HEK293 (cell line): ENCODE measurements at regions not wholly inside any gene's neighbourhood (a gene's known extent, or its start where the extent isn't known, plus 50 kb on each side); places are given as distances from the start of the nearest gene placed in this dataset.

ENCODE experiments used
- CTCF ChIA-PET: fragments of 350-600 bp; formaldehyde crosslinking; extraction: SDS; loops from one replicate; lab custom pipeline; 2021; ENCODE audit warnings: antibody characterized with exemption; lab: Yijun Ruan, JAX
- POLR2A ChIA-PET: fragments of 300-600 bp; formaldehyde crosslinking; extraction: SDS; loops from one replicate; lab custom pipeline; 2020; ENCODE audit warnings: antibody characterized with exemption, inconsistent platforms; lab: Yijun Ruan, JAX
- H3K27ac ChIP-seq: fragments of 200-500 bp; sonication (Bioruptor generic); 2 replicates; pipeline ENCODE4 v1.5.1; 2014; ENCODE audit warnings: low read depth, low read length, control low read depth, inconsistent platforms; ENCODE audit errors: extremely low read depth
- H3K36me3 ChIP-seq, 2 experiments: fragments of 200-500 bp in 1 of 2; sonication (Bioruptor generic) in 1 of 2; 1 replicate in 1 of 2; 2 replicates in 1 of 2; pipeline ENCODE4 v1.5.1; 2014 to 2017; ENCODE audit warnings: inconsistent platforms in 2 of 2, low read length in 2 of 2; ENCODE audit not compliant: control insufficient read depth in 2 of 2, insufficient read depth in 1 of 2
- H3K4me1 ChIP-seq: fragments of 200-500 bp; sonication (Bioruptor generic); 2 replicates; pipeline ENCODE4 v1.5.1; 2014; ENCODE audit warnings: mild to moderate bottlenecking, low read length, inconsistent platforms; ENCODE audit not compliant: control insufficient read depth, insufficient read depth
- H3K4me3 ChIP-seq: 2 replicates; pipeline ENCODE4 v1.5.1; 2011; ENCODE audit warnings: low read depth, mild to moderate bottlenecking, control low read depth, low read length, moderate library complexity
- H3K9me3 ChIP-seq: fragments of 200-500 bp; sonication (Bioruptor generic); 2 replicates; pipeline ENCODE4 v1.5.1; 2014; ENCODE audit warnings: low read depth, low read length, inconsistent platforms; ENCODE audit not compliant: control insufficient read depth, insufficient read depth
- ELK4 ChIP-seq: IDR thresholded peaks from 2 replicates; pipeline ENCODE4 v1.6.1; 2011; ENCODE audit warnings: mild to moderate bottlenecking, low read depth, low read length, borderline replicate concordance
- KLF16 ChIP-seq: fragments of 450-650 bp; formaldehyde crosslinking; IDR thresholded peaks from 2 replicates; pipeline ENCODE4 v1.5.1; 2017; ENCODE audit warnings: missing biosample characterization, missing genetic modification characterization
- ZEB2 ChIP-seq: fragments of 450-650 bp; formaldehyde crosslinking; IDR thresholded peaks from 2 replicates; pipeline ENCODE4 v1.5.1; 2016; ENCODE audit warnings: missing biosample characterization, missing genetic modification characterization
- ZNF121 ChIP-seq: fragments of 450-650 bp; formaldehyde crosslinking; IDR thresholded peaks from 2 replicates; pipeline ENCODE4 v1.5.1; 2016; ENCODE audit warnings: missing biosample characterization, missing genetic modification characterization
- ZNF169 ChIP-seq: fragments of 450-650 bp; formaldehyde crosslinking; IDR thresholded peaks from 2 replicates; pipeline ENCODE4 v1.5.1; 2016; ENCODE audit warnings: missing biosample characterization, missing genetic modification characterization
- ZNF292 ChIP-seq: fragments of 450-650 bp; formaldehyde crosslinking; IDR thresholded peaks from 2 replicates; pipeline ENCODE4 v1.5.1; 2016; ENCODE audit warnings: low read depth, missing biosample characterization, missing genetic modification characterization, borderline replicate concordance
- ZNF473 ChIP-seq: fragments of 450-650 bp; formaldehyde crosslinking; IDR thresholded peaks from 2 replicates; pipeline ENCODE4 v1.5.1; 2017; ENCODE audit warnings: missing biosample characterization, missing genetic modification characterization
- ZNF558 ChIP-seq: fragments of 450-650 bp; formaldehyde crosslinking; IDR thresholded peaks from 2 replicates; pipeline ENCODE4 v1.5.1; 2016; ENCODE audit warnings: missing biosample characterization, missing genetic modification characterization
- ZNF626 ChIP-seq: fragments of 450-650 bp; sonication (Bioruptor Pico); formaldehyde crosslinking; IDR thresholded peaks from 2 replicates; pipeline ENCODE4 v1.5.1; 2018; ENCODE audit warnings: missing biosample characterization, missing genetic modification characterization, inconsistent platforms
- ZNF664 ChIP-seq: fragments of 450-650 bp; formaldehyde crosslinking; IDR thresholded peaks from 2 replicates; pipeline ENCODE4 v1.5.1; 2016; ENCODE audit warnings: missing biosample characterization, missing genetic modification characterization
- ZNF776 ChIP-seq: fragments of 450-650 bp; formaldehyde crosslinking; IDR thresholded peaks from 2 replicates; pipeline ENCODE4 v1.5.0; 2017; ENCODE audit warnings: missing biosample characterization, missing genetic modification characterization, borderline replicate concordance
- ZSCAN23 ChIP-seq: fragments of 450-650 bp; formaldehyde crosslinking; IDR thresholded peaks from 2 replicates; pipeline ENCODE4 v1.5.1; 2016; ENCODE audit warnings: missing biosample characterization, missing genetic modification characterization
- TF ChIP-seq, protein P1 (sequence below): fragments of 450-650 bp; formaldehyde crosslinking; IDR thresholded peaks from 2 replicates; pipeline ENCODE4 v1.5.1; 2016; ENCODE audit warnings: missing biosample characterization, missing genetic modification characterization, low read depth
- TF ChIP-seq, protein P2 (sequence below): fragments of 450-650 bp; formaldehyde crosslinking; IDR thresholded peaks from 2 replicates; pipeline ENCODE4 v1.5.1; 2016; ENCODE audit warnings: missing biosample characterization, missing genetic modification characterization, borderline replicate concordance
- TF ChIP-seq, protein P3 (sequence below): fragments of 450-650 bp; formaldehyde crosslinking; IDR thresholded peaks from 2 replicates; pipeline ENCODE4 v1.5.1; 2016; ENCODE audit warnings: missing biosample characterization, missing genetic modification characterization
- TF ChIP-seq, protein P4 (sequence below): fragments of 450-650 bp; formaldehyde crosslinking; IDR thresholded peaks from 2 replicates; pipeline ENCODE4 v1.5.1; 2016; ENCODE audit warnings: missing biosample characterization, missing genetic modification characterization

GRCh38 chr10:131576341-131577177 is 265.0 kb upstream of the TCERG1L start:
- POLR2A ChIA-PET: no interaction called here
- no peaks in the 10 kb centered on the region for H3K4me1 ChIP-seq
- no peak overlapping the region for H3K4me3 ChIP-seq
- H3K27ac ChIP-seq: no peak overlapping the region
- no peaks in the 10 kb centered on the region for H3K36me3 ChIP-seq
- no peaks in the 10 kb centered on the region for H3K9me3 ChIP-seq
- CTCF ChIA-PET: no interaction called here
- TF ChIP-seq KLF16 (tag by site-specific recombination) (no peak), ZNF169 (tag by site-specific recombination) (no peak), ZNF473 (tag by site-specific recombination) (no peak), ZNF292 (tag by site-specific recombination) (no peak), ELK4 (no peak), ZNF558 (tag by site-specific recombination) (no peak)
- TF ChIP-seq, protein P1, sequence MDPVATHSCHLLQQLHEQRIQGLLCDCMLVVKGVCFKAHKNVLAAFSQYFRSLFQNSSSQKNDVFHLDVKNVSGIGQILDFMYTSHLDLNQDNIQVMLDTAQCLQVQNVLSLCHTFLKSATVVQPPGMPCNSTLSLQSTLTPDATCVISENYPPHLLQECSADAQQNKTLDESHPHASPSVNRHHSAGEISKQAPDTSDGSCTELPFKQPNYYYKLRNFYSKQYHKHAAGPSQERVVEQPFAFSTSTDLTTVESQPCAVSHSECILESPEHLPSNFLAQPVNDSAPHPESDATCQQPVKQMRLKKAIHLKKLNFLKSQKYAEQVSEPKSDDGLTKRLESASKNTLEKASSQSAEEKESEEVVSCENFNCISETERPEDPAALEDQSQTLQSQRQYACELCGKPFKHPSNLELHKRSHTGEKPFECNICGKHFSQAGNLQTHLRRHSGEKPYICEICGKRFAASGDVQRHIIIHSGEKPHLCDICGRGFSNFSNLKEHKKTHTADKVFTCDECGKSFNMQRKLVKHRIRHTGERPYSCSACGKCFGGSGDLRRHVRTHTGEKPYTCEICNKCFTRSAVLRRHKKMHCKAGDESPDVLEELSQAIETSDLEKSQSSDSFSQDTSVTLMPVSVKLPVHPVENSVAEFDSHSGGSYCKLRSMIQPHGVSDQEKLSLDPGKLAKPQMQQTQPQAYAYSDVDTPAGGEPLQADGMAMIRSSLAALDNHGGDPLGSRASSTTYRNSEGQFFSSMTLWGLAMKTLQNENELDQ (tag by site-specific recombination): no peak
- TF ChIP-seq, all 188 proteins: peak for 0

DNA sequence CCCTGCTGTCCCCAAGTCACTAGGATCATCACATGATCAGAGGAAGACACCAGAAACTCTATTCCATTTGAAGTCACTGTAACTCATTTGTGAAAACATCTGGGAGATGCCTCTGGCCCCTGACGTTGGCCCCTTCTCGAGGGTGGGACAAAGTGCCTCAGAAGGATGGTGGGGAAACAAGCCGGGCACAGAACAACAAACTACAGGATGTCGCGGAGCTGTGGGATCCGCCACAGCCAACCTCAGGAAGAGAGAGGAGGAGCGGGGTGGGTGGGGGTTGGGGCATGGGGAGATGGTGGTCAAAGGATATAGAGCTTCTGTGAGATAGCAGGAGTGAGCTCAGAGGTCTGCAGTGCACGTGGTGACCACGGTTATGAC is 265.6 kb upstream of the TCERG1L start:
- ChIA-PET CTCF (no interaction called here), POLR2A (no interaction called here)
- TF ChIP-seq ZNF626 (tag by site-specific recombination): no peak
- TF ChIP-seq ZSCAN23 (tag by site-specific recombination): no peak
- TF ChIP-seq, protein P1 (tag by site-specific recombination): no peak
- TF ChIP-seq ZNF121 (tag by site-specific recombination): no peak
- TF ChIP-seq ZEB2 (tag by site-specific recombination): no peak
- TF ChIP-seq, protein P2, sequence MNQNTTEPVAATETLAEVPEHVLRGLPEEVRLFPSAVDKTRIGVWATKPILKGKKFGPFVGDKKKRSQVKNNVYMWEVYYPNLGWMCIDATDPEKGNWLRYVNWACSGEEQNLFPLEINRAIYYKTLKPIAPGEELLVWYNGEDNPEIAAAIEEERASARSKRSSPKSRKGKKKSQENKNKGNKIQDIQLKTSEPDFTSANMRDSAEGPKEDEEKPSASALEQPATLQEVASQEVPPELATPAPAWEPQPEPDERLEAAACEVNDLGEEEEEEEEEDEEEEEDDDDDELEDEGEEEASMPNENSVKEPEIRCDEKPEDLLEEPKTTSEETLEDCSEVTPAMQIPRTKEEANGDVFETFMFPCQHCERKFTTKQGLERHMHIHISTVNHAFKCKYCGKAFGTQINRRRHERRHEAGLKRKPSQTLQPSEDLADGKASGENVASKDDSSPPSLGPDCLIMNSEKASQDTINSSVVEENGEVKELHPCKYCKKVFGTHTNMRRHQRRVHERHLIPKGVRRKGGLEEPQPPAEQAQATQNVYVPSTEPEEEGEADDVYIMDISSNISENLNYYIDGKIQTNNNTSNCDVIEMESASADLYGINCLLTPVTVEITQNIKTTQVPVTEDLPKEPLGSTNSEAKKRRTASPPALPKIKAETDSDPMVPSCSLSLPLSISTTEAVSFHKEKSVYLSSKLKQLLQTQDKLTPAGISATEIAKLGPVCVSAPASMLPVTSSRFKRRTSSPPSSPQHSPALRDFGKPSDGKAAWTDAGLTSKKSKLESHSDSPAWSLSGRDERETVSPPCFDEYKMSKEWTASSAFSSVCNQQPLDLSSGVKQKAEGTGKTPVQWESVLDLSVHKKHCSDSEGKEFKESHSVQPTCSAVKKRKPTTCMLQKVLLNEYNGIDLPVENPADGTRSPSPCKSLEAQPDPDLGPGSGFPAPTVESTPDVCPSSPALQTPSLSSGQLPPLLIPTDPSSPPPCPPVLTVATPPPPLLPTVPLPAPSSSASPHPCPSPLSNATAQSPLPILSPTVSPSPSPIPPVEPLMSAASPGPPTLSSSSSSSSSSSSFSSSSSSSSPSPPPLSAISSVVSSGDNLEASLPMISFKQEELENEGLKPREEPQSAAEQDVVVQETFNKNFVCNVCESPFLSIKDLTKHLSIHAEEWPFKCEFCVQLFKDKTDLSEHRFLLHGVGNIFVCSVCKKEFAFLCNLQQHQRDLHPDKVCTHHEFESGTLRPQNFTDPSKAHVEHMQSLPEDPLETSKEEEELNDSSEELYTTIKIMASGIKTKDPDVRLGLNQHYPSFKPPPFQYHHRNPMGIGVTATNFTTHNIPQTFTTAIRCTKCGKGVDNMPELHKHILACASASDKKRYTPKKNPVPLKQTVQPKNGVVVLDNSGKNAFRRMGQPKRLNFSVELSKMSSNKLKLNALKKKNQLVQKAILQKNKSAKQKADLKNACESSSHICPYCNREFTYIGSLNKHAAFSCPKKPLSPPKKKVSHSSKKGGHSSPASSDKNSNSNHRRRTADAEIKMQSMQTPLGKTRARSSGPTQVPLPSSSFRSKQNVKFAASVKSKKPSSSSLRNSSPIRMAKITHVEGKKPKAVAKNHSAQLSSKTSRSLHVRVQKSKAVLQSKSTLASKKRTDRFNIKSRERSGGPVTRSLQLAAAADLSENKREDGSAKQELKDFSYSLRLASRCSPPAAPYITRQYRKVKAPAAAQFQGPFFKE (tag by site-specific recombination): no peak
- TF ChIP-seq ZNF664 (tag by site-specific recombination): no peak
- TF ChIP-seq, protein P3, sequence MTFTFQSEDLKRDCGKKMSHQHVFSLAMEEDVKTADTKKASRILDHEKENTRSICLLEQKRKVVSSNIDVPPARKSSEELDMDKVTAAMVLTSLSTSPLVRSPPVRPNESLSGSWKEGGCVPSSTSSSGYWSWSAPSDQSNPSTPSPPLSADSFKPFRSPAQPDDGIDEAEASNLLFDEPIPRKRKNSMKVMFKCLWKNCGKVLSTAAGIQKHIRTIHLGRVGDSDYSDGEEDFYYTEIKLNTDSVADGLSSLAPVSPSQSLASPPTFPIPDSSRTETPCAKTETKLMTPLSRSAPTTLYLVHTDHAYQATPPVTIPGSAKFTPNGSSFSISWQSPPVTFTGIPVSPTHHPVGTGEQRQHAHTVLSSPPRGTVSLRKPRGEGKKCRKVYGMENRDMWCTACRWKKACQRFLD (tag by site-specific recombination): no peak
- TF ChIP-seq, protein P4, sequence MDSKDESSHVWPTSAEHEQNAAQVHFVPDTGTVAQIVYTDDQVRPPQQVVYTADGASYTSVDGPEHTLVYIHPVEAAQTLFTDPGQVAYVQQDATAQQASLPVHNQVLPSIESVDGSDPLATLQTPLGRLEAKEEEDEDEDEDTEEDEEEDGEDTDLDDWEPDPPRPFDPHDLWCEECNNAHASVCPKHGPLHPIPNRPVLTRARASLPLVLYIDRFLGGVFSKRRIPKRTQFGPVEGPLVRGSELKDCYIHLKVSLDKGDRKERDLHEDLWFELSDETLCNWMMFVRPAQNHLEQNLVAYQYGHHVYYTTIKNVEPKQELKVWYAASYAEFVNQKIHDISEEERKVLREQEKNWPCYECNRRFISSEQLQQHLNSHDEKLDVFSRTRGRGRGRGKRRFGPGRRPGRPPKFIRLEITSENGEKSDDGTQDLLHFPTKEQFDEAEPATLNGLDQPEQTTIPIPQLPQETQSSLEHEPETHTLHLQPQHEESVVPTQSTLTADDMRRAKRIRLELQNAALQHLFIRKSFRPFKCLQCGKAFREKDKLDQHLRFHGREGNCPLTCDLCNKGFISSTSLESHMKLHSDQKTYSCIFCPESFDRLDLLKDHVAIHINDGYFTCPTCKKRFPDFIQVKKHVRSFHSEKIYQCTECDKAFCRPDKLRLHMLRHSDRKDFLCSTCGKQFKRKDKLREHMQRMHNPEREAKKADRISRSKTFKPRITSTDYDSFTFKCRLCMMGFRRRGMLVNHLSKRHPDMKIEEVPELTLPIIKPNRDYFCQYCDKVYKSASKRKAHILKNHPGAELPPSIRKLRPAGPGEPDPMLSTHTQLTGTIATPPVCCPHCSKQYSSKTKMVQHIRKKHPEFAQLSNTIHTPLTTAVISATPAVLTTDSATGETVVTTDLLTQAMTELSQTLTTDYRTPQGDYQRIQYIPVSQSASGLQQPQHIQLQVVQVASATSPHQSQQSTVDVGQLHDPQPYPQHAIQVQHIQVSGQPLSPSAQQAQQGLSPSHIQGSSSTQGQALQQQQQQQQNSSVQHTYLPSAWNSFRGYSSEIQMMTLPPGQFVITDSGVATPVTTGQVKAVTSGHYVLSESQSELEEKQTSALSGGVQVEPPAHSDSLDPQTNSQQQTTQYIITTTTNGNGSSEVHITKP (tag by site-specific recombination): no peak
- TF ChIP-seq ZNF776 (tag by site-specific recombination): no peak

More for the DNA sequence above, 265.6 kb upstream of the TCERG1L start:
- Histone ChIP-seq H3K27ac (no peak overlapping the region), H3K9me3 (no peaks in the 10 kb centered on the region), H3K4me3 (no peak overlapping the region), H3K4me1 (no peaks in the 10 kb centered on the region), H3K36me3 (no peaks in the 10 kb centered on the region)
